Stomach (tissue), 4 donors: ENCODE measurements at regions not wholly inside any gene's neighbourhood (a gene's known extent, or its start where the extent isn't known, plus 50 kb on each side); places are given as distances from the start of the nearest gene placed in this dataset.

Experiments used
- CTCF ChIP-seq, 7 experiments: fragments of 450-650 bp in 4 of 7; fragments of 200-600 bp in 3 of 7; sonication (generic) in 3 of 7; IDR thresholded peaks; one replicate each; pipeline ENCODE4 v1.5.1; 2016 to 2019; ENCODE audit warnings: antibody characterized with exemption in 7 of 7, control low read depth in 2 of 7, mild to moderate bottlenecking in 1 of 7
- EP300 ChIP-seq: sonication (generic); formaldehyde crosslinking; IDR thresholded peaks from one replicate; pipeline ENCODE4 v1.6.1; 2017; ENCODE audit warnings: antibody characterized with exemption

GRCh38 chr3:34146596-34146995, 348.2 kb downstream of the PDCD6IP start:
- no peak for TF ChIP-seq CTCF (IDR thresholded peaks at IDR 0.05)
- TF ChIP-seq EP300: no peak
